ENCODE measurements at regions not wholly inside any gene's neighbourhood (a gene's known extent, or its start where the extent isn't known, plus 50 kb on each side); places are given as distances from the start of the nearest gene placed in this dataset.
"Not testable (repeated sequence)": the region's sequence is repeated elsewhere in the genome, so short reads cannot be mapped to it uniquely, and the experiment has no call there.

- TF ChIP-seq, protein P1, sequence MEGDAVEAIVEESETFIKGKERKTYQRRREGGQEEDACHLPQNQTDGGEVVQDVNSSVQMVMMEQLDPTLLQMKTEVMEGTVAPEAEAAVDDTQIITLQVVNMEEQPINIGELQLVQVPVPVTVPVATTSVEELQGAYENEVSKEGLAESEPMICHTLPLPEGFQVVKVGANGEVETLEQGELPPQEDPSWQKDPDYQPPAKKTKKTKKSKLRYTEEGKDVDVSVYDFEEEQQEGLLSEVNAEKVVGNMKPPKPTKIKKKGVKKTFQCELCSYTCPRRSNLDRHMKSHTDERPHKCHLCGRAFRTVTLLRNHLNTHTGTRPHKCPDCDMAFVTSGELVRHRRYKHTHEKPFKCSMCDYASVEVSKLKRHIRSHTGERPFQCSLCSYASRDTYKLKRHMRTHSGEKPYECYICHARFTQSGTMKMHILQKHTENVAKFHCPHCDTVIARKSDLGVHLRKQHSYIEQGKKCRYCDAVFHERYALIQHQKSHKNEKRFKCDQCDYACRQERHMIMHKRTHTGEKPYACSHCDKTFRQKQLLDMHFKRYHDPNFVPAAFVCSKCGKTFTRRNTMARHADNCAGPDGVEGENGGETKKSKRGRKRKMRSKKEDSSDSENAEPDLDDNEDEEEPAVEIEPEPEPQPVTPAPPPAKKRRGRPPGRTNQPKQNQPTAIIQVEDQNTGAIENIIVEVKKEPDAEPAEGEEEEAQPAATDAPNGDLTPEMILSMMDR (IDR thresholded peaks at IDR 0.05), result no peak
- intact Hi-C loops (cut with DNase I), result no loop called here
- H3K27ac ChIP-seq, result no peak overlapping the region
- H3K9me3 ChIP-seq, result no peaks in the 10 kb centered on the region
- H3K27me3 ChIP-seq, result no peaks in the 10 kb centered on the region
- no peak overlapping the region for H3K4me3 ChIP-seq
- H3K36me3 ChIP-seq, result no peaks in the 10 kb centered on the region
- no peaks in the 10 kb centered on the region for H3K4me1 ChIP-seq
- no peak for DNase-seq (ENCODE audit: low spot score in 2 of 2)
Observed at GRCh38 chr12:9328065-9328464, 119.9 kb upstream of the PZP start.

DNA sequence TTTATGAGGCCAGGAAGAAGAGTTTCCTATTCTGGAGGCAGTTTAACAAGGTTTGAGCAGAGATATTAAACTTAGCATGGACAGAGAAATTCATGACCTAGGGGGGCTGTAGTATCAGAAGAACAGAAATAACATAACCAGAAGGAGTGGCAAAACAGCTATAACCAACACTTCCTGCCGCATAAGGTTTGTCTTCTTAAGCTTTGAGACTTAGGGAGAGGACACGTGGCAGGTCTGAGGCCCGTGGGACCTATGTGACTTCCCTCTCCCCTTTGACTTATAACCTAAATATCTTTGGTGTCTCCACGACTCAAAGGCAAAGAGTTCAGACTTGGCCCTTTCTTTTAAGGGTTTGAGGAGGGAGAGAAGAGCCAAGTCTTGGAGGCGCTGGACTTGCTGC, 119.1 kb upstream of the PZP start:
- no peak overlapping the region for H3K4me3 ChIP-seq
- TF ChIP-seq, protein P1 (IDR thresholded peaks at IDR 0.05), result no peak
- no peak for DNase-seq (ENCODE audit: low spot score in 2 of 2)
- H3K27me3 ChIP-seq, result no peaks in the 10 kb centered on the region
- H3K27ac ChIP-seq, result no peak overlapping the region
- intact Hi-C loops (cut with DNase I), result no loop called here
- H3K9me3 ChIP-seq, result no peaks in the 10 kb centered on the region
- no peaks in the 10 kb centered on the region for H3K36me3 ChIP-seq
- no peaks in the 10 kb centered on the region for H3K4me1 ChIP-seq

DNA sequence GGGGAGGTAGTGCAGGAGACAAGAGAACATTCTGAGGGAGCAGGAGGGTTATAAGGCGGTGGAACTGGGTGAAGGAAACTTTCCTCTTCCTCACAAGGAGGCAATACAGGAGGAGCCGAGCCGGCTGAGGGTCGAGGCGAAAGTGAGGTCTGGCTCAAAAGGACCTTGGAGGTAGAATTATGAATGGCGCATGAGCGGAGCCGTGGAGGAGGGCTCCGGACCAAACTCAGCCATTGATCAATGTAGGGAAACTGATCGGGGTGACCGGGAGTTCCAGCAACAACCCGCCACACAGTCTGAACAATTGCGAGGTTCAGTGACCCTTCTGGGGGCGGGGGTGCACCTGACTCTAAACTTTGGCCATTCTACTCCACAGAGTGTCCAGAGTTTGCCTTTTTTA, 118.7 kb upstream of the PZP start:
- DNase-seq (ENCODE audit: low spot score in 2 of 2); intact Hi-C loops (cut with DNase I); H3K27me3 ChIP-seq; H3K27ac ChIP-seq; H3K4me1 ChIP-seq; H3K9me3 ChIP-seq; H3K36me3 ChIP-seq; H3K4me3 ChIP-seq: not testable (repeated sequence)

DNA sequence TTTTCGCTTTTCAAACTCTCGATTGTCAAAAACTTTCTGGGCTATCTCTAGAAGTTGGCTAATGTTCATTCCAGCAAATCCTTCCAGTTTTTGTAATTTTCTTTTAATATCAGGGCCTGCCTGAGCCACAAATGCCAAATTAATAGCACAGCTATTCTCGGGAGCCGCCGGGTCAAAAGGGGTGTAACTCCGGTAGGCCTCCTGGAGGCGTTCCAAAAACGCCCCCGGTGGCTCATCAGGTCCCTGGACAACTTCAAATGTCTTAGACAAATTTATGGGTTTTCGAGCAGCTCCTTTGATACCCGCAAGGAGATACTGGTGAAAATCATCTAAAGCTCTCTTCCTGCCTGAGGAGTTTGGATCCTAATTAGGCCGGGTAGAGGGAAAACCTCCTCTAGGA, 117.9 kb upstream of the PZP start:
- H3K4me3 ChIP-seq, result no peak overlapping the region
- intact Hi-C loops (cut with DNase I), result no loop called here
- DNase-seq (ENCODE audit: low spot score in 2 of 2), result no peak
- no peaks in the 10 kb centered on the region for H3K4me1 ChIP-seq
- no peaks in the 10 kb centered on the region for H3K27me3 ChIP-seq
- no peak overlapping the region for H3K27ac ChIP-seq
- TF ChIP-seq, protein P1 (IDR thresholded peaks at IDR 0.05), result no peak
- H3K36me3 ChIP-seq, result no peaks in the 10 kb centered on the region
- no peaks in the 10 kb centered on the region for H3K9me3 ChIP-seq

DNA sequence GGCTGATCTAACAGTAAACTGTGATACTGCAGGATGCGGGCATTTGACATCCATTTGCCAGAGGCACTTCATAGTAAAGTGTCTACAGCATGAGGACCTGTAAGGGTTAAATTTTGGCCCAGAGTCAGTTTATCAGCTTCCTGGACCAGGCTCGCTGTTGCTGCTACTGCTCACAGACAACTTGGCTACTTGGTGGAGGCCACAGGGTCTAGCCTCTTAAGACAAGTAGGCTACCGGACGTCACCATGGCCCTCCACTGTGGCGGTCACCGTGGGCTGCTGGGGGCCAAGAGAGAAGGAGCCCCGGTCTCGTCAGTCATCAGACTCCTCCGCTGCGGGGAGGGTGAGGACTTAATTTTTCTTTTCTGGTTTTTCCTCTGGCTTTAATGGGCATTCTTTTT, 117.3 kb upstream of the PZP start:
- no peak for DNase-seq (ENCODE audit: low spot score in 2 of 2)
- intact Hi-C loops (cut with DNase I), result no loop called here
- H3K4me3 ChIP-seq, result no peak overlapping the region
- TF ChIP-seq, protein P1 (IDR thresholded peaks at IDR 0.05), result no peak
- H3K27me3 ChIP-seq, result no peaks in the 10 kb centered on the region
- no peak overlapping the region for H3K27ac ChIP-seq
- H3K4me1 ChIP-seq, result no peaks in the 10 kb centered on the region
- no peaks in the 10 kb centered on the region for H3K9me3 ChIP-seq
- no peaks in the 10 kb centered on the region for H3K36me3 ChIP-seq

DNA sequence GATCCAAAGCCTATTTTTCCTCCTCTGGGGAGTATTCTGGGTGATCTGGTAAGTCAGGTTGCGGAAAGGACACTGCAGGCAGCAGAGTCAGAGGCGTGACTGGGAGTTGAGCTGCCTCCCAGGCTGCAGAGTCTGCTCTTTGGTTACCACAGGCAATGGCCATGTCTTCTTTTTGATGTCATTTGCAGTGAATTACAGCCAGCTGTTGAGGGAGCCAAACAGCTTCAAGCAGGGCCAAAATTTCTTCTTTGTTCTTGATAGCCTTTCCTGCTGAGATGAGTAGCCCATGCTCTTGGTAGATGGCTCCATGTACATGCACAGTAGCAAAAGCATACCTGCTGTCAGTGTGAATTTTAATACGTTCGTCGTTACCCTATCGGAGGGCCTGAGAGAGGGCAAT, 116.6 kb upstream of the PZP start:
- H3K9me3 ChIP-seq, result no peaks in the 10 kb centered on the region

More for the DNA sequence above, 116.6 kb upstream of the PZP start:
- TF ChIP-seq, protein P1 (IDR thresholded peaks at IDR 0.05), result no peak
- no peaks in the 10 kb centered on the region for H3K36me3 ChIP-seq
- DNase-seq (ENCODE audit: low spot score in 2 of 2), result no peak
- H3K4me3 ChIP-seq, result no peak overlapping the region
- no peak overlapping the region for H3K27ac ChIP-seq
- intact Hi-C loops (cut with DNase I), result no loop called here
- H3K4me1 ChIP-seq, result no peaks in the 10 kb centered on the region
- no peaks in the 10 kb centered on the region for H3K27me3 ChIP-seq
